Osteocyte (in vitro differentiated cells): ENCODE measurements at regions not wholly inside any gene's neighbourhood (a gene's known extent, or its start where the extent isn't known, plus 50 kb on each side); places are given as distances from the start of the nearest gene placed in this dataset.

ENCODE experiments used
- DNase-seq: peaks from one replicate; pipeline ENCODE4 v3.0.0; 2021; ENCODE audit warnings: mixed read lengths; ENCODE audit not compliant: unreplicated experiment; ENCODE audit errors: extremely low spot score
- H3K27ac Mint-ChIP-seq: one replicate; pipeline ENCODE4 v1.8.0; 2021; ENCODE audit warnings: mild to moderate bottlenecking, mixed read lengths; ENCODE audit not compliant: unreplicated experiment
- H3K27me3 Mint-ChIP-seq: one replicate; pipeline ENCODE4 v1.8.0; 2021; ENCODE audit warnings: mixed read lengths; ENCODE audit not compliant: unreplicated experiment
- H3K36me3 Mint-ChIP-seq: one replicate; pipeline ENCODE4 v1.8.0; 2021; ENCODE audit warnings: mixed read lengths; ENCODE audit not compliant: unreplicated experiment
- H3K4me1 Mint-ChIP-seq: one replicate; pipeline ENCODE4 v1.8.0; 2021; ENCODE audit warnings: mixed read lengths; ENCODE audit not compliant: unreplicated experiment
- H3K4me3 Mint-ChIP-seq: one replicate; pipeline ENCODE4 v1.8.0; 2021; ENCODE audit warnings: mild to moderate bottlenecking, moderate library complexity, mixed read lengths; ENCODE audit not compliant: unreplicated experiment
- H3K9me3 Mint-ChIP-seq: one replicate; pipeline ENCODE4 v1.8.0; 2021; ENCODE audit warnings: mixed read lengths; ENCODE audit not compliant: unreplicated experiment
- TF ChIP-seq, protein P1 (sequence below): fragments of 200-600 bp; sonication (generic); IDR thresholded peaks from 2 replicates; pipeline ENCODE4 v1.5.0; 2021; ENCODE audit warnings: antibody characterized with exemption, mild to moderate bottlenecking, moderate library complexity

DNA sequence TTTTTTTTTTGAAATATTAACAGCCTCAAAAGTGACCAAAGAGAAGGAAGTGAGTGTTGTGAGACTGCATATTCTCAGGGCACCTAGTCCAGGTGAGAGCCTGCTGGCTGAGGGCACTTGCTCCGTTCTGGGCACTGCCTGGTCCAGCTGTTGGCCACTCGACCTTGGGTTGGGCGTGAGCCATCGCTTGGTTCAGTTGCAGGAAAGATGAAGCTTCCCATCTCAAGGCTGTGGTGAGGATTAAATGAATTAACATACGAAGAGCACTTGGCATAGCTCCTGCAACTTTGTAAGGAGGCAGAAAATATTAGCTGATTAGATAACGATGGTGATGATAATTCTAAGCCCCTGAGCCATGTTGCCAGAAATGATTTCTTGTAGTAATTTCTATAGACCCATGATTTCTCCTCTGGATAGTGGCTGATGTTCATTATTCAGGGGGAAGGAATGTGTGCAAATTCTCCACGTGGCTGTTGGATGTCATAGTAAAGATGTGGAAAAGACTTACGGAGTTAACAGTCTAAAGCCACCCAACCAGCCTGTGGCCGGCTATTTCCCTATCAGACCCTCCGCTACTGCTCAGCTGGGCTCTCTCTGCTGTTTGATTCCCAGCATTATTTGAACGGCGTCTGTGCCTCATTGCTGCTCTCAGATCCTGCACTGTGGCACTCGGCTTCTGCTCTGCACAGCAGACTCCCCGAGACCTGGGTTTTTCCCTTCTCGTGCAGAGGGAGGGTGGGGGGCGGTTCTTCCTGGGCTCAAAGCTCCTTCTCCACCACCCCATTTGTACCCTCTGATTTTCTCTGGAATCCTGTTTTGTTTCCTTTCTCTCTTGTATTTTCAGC lies 221.1 kb downstream of the GALR1 start:
- H3K9me3 Mint-ChIP-seq, result no peaks in the 10 kb centered on the region
- TF ChIP-seq, protein P1, sequence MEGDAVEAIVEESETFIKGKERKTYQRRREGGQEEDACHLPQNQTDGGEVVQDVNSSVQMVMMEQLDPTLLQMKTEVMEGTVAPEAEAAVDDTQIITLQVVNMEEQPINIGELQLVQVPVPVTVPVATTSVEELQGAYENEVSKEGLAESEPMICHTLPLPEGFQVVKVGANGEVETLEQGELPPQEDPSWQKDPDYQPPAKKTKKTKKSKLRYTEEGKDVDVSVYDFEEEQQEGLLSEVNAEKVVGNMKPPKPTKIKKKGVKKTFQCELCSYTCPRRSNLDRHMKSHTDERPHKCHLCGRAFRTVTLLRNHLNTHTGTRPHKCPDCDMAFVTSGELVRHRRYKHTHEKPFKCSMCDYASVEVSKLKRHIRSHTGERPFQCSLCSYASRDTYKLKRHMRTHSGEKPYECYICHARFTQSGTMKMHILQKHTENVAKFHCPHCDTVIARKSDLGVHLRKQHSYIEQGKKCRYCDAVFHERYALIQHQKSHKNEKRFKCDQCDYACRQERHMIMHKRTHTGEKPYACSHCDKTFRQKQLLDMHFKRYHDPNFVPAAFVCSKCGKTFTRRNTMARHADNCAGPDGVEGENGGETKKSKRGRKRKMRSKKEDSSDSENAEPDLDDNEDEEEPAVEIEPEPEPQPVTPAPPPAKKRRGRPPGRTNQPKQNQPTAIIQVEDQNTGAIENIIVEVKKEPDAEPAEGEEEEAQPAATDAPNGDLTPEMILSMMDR, result no peak
- H3K27ac Mint-ChIP-seq, result no peak overlapping the region
- H3K4me1 Mint-ChIP-seq, result no peaks in the 10 kb centered on the region
- no peaks in the 10 kb centered on the region for H3K36me3 Mint-ChIP-seq
- H3K4me3 Mint-ChIP-seq, result no peak overlapping the region
- DNase-seq, result no peak
- no peaks in the 10 kb centered on the region for H3K27me3 Mint-ChIP-seq

DNA sequence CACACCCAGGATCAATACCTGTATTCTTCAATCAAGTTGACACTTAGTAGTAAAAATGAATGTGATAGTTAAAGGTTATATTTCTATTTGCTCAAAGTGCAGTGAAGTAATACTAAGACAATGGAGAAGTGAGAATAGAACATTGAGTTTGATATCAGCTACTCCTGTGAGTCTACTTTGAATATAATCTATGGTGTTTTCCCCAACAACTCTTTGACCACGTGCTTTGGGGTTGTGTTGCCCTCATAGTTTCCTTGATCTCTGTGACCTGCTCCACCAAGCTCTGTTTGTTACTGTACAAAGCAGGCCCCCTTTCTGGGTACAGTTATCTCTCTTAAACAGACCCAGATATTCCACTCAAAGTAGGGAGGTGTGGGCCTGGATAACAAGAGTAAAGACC lies 222.9 kb downstream of the GALR1 start:
- Mint-ChIP-seq H3K36me3 (no peaks in the 10 kb centered on the region), H3K27me3 (no peaks in the 10 kb centered on the region), H3K4me3 (no peak overlapping the region), H3K9me3 (no peaks in the 10 kb centered on the region), H3K4me1 (no peaks in the 10 kb centered on the region), H3K27ac (no peak overlapping the region)
- TF ChIP-seq, protein P1, result no peak
- DNase-seq, result no peak

DNA sequence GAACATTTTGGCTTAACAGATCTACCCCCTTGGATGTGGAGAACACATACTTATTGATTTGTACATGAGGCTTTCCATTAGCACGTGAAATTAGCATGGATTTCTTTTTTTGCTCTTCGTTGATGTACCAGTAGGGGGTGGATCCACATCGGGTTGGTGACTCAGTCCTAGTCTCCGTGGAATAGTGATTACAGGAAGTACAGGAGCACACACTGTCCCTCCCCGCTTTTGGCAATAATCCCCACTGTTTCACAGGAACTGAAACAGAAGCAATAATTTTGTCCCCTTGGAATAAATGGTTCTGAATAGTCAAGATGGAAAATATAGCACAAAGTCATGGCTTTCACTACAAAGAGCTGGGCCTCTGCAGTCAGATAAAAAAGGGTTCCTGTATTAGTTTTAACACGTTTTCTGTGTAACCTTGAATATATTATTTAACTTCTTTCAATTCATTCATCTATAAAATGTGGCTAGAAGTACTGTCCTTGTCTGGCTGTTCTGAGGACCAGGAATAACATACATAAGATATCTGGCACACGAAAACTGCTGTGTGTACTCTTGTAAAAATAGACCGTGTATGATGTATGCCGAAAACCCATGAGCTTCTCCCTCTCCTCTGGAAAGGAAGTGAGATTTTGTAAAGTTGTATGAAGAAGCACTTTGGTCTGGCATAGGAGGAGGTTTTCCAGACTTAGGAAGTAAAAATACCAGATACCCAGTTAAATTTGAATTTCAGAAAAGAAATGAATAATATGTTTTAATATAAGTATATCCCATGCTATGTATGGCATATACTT lies 229.2 kb downstream of the GALR1 start:
- no peak overlapping the region for H3K27ac Mint-ChIP-seq
- H3K4me3 Mint-ChIP-seq, result no peak overlapping the region
- no peaks in the 10 kb centered on the region for H3K27me3 Mint-ChIP-seq
- H3K36me3 Mint-ChIP-seq, result no peaks in the 10 kb centered on the region
- no peaks in the 10 kb centered on the region for H3K9me3 Mint-ChIP-seq
- DNase-seq, result no peak
- TF ChIP-seq, protein P1, result no peak
- no peaks in the 10 kb centered on the region for H3K4me1 Mint-ChIP-seq

DNA sequence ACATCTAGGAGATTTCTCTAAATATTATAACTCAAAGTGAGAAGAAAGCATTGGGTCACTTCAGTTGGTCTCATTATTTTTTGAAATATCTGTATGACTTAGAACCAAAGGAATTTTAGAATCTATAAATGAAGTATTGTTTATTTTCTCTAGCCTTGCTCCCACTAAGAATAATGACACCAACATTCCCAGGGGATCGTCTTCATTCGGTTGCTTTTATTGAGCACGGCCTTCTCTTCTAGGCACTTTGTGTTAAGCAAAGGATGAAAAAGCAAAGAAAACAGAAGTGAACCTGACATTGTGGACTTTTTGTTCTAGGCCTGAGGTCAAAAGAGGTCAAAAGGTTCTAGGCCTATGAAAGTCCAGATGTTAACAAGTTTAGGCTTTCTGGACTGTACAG lies 231.9 kb downstream of the GALR1 start:
- H3K27ac Mint-ChIP-seq, result no peak overlapping the region
- H3K27me3 Mint-ChIP-seq, result no peaks in the 10 kb centered on the region
- H3K9me3 Mint-ChIP-seq, result peaks cover 4% of the 10 kb centered on the region
- H3K36me3 Mint-ChIP-seq, result no peaks in the 10 kb centered on the region
- no peaks in the 10 kb centered on the region for H3K4me1 Mint-ChIP-seq
- no peak for DNase-seq
- TF ChIP-seq, protein P1, result no peak
- no peak overlapping the region for H3K4me3 Mint-ChIP-seq
